LNCAP (cell line): ENCODE measurements at regions not wholly inside any gene's neighbourhood (a gene's known extent, or its start where the extent isn't known, plus 50 kb on each side); places are given as distances from the start of the nearest gene placed in this dataset.

Experiments used
- TF ChIP-seq, protein P1 (sequence below): fragments of 450-650 bp; IDR thresholded peaks from 2 replicates; pipeline ENCODE4 v1.5.1; 2017; ENCODE audit warnings: mild to moderate bottlenecking

- TF ChIP-seq, protein P1, sequence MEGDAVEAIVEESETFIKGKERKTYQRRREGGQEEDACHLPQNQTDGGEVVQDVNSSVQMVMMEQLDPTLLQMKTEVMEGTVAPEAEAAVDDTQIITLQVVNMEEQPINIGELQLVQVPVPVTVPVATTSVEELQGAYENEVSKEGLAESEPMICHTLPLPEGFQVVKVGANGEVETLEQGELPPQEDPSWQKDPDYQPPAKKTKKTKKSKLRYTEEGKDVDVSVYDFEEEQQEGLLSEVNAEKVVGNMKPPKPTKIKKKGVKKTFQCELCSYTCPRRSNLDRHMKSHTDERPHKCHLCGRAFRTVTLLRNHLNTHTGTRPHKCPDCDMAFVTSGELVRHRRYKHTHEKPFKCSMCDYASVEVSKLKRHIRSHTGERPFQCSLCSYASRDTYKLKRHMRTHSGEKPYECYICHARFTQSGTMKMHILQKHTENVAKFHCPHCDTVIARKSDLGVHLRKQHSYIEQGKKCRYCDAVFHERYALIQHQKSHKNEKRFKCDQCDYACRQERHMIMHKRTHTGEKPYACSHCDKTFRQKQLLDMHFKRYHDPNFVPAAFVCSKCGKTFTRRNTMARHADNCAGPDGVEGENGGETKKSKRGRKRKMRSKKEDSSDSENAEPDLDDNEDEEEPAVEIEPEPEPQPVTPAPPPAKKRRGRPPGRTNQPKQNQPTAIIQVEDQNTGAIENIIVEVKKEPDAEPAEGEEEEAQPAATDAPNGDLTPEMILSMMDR = no peak
These were observed 210.2 kb upstream of the LCORL start for GRCh38 chr4:18231726-18232125.

- TF ChIP-seq, protein P1 = no peak
These were observed 206.3 kb upstream of the LCORL start for GRCh38 chr4:18227880-18228279.

DNA sequence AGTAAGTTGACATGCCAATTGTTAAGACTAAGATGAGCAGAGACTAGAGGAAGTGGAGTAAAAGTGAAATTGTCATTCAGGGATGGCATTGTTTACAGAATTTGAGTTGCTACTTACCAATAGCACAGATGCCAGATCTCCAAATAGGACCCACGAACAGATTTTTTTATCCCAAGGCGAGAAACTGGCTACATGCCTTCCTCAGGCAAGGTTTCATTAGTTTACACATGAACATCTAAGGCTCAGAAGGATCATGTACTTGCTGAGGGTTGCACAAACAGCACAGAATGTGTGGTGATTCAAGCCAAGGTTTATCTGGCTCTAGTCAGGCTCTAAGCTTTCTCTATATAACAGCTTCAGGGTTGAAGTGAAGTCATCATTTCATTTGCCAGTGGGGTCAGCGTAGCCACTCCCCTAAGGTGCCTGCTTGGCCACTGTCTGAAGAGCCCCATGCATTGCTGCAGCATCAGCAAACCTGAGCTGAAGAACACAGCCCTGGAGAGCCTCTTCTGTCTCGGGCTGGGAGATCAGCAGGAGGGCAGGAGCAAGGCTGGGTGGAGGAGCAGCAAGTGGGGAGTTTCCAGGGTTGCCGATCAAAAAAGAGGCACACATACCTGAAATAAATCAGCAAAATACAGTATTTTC, 193.0 kb upstream of the LCORL start:
- TF ChIP-seq, protein P1 = no peak

DNA sequence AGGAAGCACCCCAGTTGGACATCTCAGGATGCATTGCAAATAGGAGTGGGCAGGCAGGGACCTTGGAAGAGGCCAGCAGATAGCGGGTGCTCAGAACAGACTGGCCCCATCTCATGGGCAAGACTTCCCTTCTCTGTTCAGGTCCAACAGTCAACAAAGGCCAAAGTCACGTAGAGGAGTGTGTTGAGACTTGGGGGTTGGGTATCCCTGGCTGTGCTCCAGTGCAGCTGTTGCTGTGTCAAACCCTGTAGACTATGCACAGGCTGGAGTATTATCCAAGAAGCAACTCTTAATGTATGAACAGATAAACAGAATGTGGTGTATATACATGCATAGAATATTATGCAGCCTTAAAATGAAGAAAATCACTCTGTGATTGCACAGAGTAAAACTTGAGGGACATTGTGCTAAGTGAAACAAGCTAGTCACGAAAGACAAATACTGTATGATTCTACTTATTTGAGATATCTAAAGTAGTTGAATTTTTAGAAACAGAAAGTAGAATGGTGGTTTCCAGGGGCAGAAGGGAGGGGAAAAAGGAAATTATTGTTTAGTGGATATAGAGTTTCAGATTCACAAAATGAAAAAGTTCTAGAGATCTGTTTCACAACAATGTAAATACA, 192.1 kb upstream of the LCORL start:
- TF ChIP-seq, protein P1 = no peak

DNA sequence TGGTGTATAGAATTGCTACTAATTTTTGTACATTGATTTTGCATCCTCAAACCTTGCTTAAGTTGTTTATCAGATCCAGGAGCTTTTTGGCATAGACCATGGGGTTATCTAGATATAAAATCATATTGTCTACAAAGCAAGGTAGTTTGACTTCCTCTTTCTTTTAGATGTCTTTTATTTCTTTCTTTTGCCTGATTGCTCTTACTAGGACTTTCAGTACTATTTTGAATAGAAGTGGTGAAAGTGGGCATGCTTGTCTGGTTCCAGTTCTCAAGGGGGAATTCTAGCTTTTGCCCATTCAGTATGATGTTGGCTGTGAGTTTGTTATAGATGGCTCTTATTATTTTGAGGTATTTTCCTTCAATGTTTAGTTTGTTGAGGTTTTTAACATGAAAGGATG, 187.9 kb upstream of the LCORL start:
- TF ChIP-seq, protein P1 = no peak

- TF ChIP-seq, protein P1 = no peak
These were observed 182.4 kb upstream of the LCORL start for GRCh38 chr4:18203966-18204365.

DNA sequence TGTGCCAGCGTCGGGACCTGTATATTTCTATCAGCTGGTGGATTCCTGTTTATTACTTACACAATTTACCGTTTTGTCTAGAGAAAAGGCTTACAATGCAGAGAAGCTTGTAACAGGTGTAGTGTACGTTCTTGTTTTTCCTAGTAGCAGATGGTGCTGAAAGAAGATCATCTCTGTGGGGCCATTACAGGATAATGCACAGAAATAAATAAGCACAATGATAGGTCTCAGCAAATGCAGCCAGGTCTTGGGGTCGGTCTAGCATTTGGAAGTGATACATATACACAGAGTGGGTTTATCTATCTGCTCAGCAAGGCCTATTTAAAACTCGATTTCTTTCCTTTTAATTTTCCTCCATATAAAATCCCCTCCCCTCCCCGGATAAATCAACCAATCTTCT, 180.9 kb upstream of the LCORL start:
- TF ChIP-seq, protein P1 = no peak
